HL-60 (cell line): ENCODE measurements at regions not wholly inside any gene's neighbourhood (a gene's known extent, or its start where the extent isn't known, plus 50 kb on each side); places are given as distances from the start of the nearest gene placed in this dataset.

Experiments
- DNase-seq, 2 experiments: peaks; one replicate each; pipeline ENCODE4 v3.0.0-alpha.2; 2010 to 2020; ENCODE audit warnings: low read depth in 1 of 2, low spot score in 1 of 2
- H3K27ac ChIP-seq: fragments of 250-450 bp; sonication (Bioruptor Pico); replicated peaks from 2 replicates; pipeline ENCODE4 v1.5.1; 2020; ENCODE audit warnings: mild to moderate bottlenecking, moderate library complexity
- H3K27me3 ChIP-seq: fragments of 250-450 bp; sonication (Bioruptor Pico); 2 replicates; pipeline ENCODE4 v1.5.1; 2021; ENCODE audit warnings: mild to moderate bottlenecking, moderate library complexity; ENCODE audit not compliant: insufficient read depth, poor library complexity, severe bottlenecking
- H3K4me3 ChIP-seq: replicated peaks from 2 replicates; pipeline ENCODE4 v1.5.1; 2011; ENCODE audit warnings: mild to moderate bottlenecking, control low read depth, low read length; ENCODE audit not compliant: insufficient read depth
- CTCF ChIP-seq: IDR thresholded peaks from one replicate; pipeline ENCODE4 v1.5.1; 2011; ENCODE audit warnings: low read length, control low read depth, inconsistent platforms; ENCODE audit not compliant: insufficient read depth
- GABPA ChIP-seq: IDR thresholded peaks from 2 replicates; pipeline ENCODE4 v1.6.1; 2012; ENCODE audit warnings: low read depth
- POLR2AphosphoS5 ChIP-seq: IDR thresholded peaks from 2 replicates; pipeline ENCODE4 v1.6.1; 2012; ENCODE audit warnings: low read depth
- REST ChIP-seq: IDR thresholded peaks from 2 replicates; pipeline ENCODE4 v1.6.1; 2012; ENCODE audit warnings: low read depth; ENCODE audit not compliant: insufficient replicate concordance
- SPI1 ChIP-seq: IDR thresholded peaks from 2 replicates; pipeline ENCODE4 v1.6.1; 2012; ENCODE audit warnings: low read depth, mild to moderate bottlenecking, borderline replicate concordance

- no peak for DNase-seq
- TF ChIP-seq POLR2AphosphoS5 = no peak
Observed at GRCh38 chr1:189960769-189961168, 516.9 kb downstream of the BRINP3 start.

GRCh38 chr1:189962181-189962580 lies 515.5 kb downstream of the BRINP3 start:
- Histone ChIP-seq H3K27me3 (no peaks in the 10 kb centered on the region), H3K4me3 (no peak overlapping the region), H3K27ac (no peak overlapping the region)
- TF ChIP-seq SPI1 = no peak
- TF ChIP-seq GABPA = no peak
- no peak for TF ChIP-seq CTCF
- TF ChIP-seq POLR2AphosphoS5 = no peak
- TF ChIP-seq REST = no peak
- DNase-seq = no peak

More at GRCh38 chr1:189960769-189961168, 516.9 kb downstream of the BRINP3 start:
- H3K4me3 ChIP-seq = no peak overlapping the region
- no peaks in the 10 kb centered on the region for H3K27me3 ChIP-seq
- no peak overlapping the region for H3K27ac ChIP-seq

- Histone ChIP-seq H3K27me3 (no peaks in the 10 kb centered on the region), H3K27ac (no peak overlapping the region), H3K4me3 (no peak overlapping the region)
- no peak for DNase-seq
- no peak for TF ChIP-seq POLR2AphosphoS5
- TF ChIP-seq CTCF = no peak
- no peak for TF ChIP-seq GABPA
- TF ChIP-seq SPI1 = no peak
- TF ChIP-seq REST = no peak
Observed at GRCh38 chr1:189970331-189971230, 507.1 kb downstream of the BRINP3 start.

GRCh38 chr1:189971656-189972055 lies 506.0 kb downstream of the BRINP3 start:
- no peaks in the 10 kb centered on the region for H3K27me3 ChIP-seq
- no peak overlapping the region for H3K4me3 ChIP-seq
- H3K27ac ChIP-seq = no peak overlapping the region
- TF ChIP-seq GABPA (no peak), SPI1 (no peak), POLR2AphosphoS5 (no peak), CTCF (no peak), REST (no peak)
- no peak for DNase-seq
